HUES48 (cell line): ENCODE measurements at regions not wholly inside any gene's neighbourhood (a gene's known extent, or its start where the extent isn't known, plus 50 kb on each side); places are given as distances from the start of the nearest gene placed in this dataset.
A peak's percentile ranks its signal among the peaks of the same experiment; 100 is the strongest.

Experiments used
- H3K27ac ChIP-seq: one replicate; pipeline ENCODE4 v1.7.0; 2013; ENCODE audit warnings: low read depth, low read length, inconsistent platforms
- H3K27me3 ChIP-seq: 2 replicates; pipeline ENCODE4 v1.6.1; 2013; ENCODE audit warnings: mild to moderate bottlenecking, low read length; ENCODE audit not compliant: control insufficient read depth, insufficient read depth
- H3K36me3 ChIP-seq: 2 replicates; pipeline ENCODE4 v1.6.1; 2013; ENCODE audit warnings: low read length; ENCODE audit not compliant: control insufficient read depth, insufficient read depth
- H3K4me1 ChIP-seq: 2 replicates; pipeline ENCODE4 v1.6.1; 2013; ENCODE audit warnings: mild to moderate bottlenecking, low read length; ENCODE audit not compliant: control insufficient read depth, insufficient read depth
- H3K4me3 ChIP-seq: 2 replicates; pipeline ENCODE4 v1.5.1; 2013; ENCODE audit warnings: mild to moderate bottlenecking, low read depth, low read length
- H3K9ac ChIP-seq: 2 replicates; pipeline ENCODE4 v1.6.1; 2013; ENCODE audit warnings: mild to moderate bottlenecking, low read depth, low read length, moderate library complexity
- H3K9me3 ChIP-seq: 2 replicates; pipeline ENCODE4 v1.6.1; 2013; ENCODE audit warnings: low read length; ENCODE audit not compliant: control insufficient read depth, insufficient read depth

GRCh38 chr20:22515264-22515663 lies 69.1 kb downstream of the FOXA2 start:
- no peaks in the 10 kb centered on the region for H3K4me1 ChIP-seq

GRCh38 chr20:22513574-22513973 lies 70.8 kb downstream of the FOXA2 start:
- H3K9ac ChIP-seq, result no peak overlapping the region
- H3K27me3 ChIP-seq, result peaks cover 4% of the 10 kb centered on the region; the same call in 1 of the 2 replicates
- no peaks in the 10 kb centered on the region for H3K4me1 ChIP-seq
- H3K9me3 ChIP-seq, result no peaks in the 10 kb centered on the region
- H3K27ac ChIP-seq, result no peak overlapping the region
- no peaks in the 10 kb centered on the region for H3K36me3 ChIP-seq
- H3K4me3 ChIP-seq, result no peak overlapping the region

More at GRCh38 chr20:22515264-22515663, 69.1 kb downstream of the FOXA2 start:
- Histone ChIP-seq H3K9ac (no peak overlapping the region), H3K36me3 (no peaks in the 10 kb centered on the region), H3K27me3 (peaks cover 8% of the 10 kb centered on the region), H3K4me3 (no peak overlapping the region), H3K27ac (no peak overlapping the region), H3K9me3 (no peaks in the 10 kb centered on the region)

GRCh38 chr20:22512911-22513489 lies 71.4 kb downstream of the FOXA2 start:
- peak overlapping the region; percentile 8 for H3K27ac ChIP-seq
- no peaks in the 10 kb centered on the region for H3K36me3 ChIP-seq
- H3K4me1 ChIP-seq, result no peaks in the 10 kb centered on the region
- no peak overlapping the region for H3K9ac ChIP-seq
- H3K4me3 ChIP-seq, result no peak overlapping the region
- peaks cover 4% of the 10 kb centered on the region; the same call in 1 of the 2 replicates for H3K27me3 ChIP-seq
- H3K9me3 ChIP-seq, result no peaks in the 10 kb centered on the region

GRCh38 chr20:22511943-22512910 lies 72.1 kb downstream of the FOXA2 start:
- Histone ChIP-seq H3K4me1 (no peaks in the 10 kb centered on the region), H3K4me3 (no peak overlapping the region), H3K36me3 (no peaks in the 10 kb centered on the region), H3K9me3 (no peaks in the 10 kb centered on the region), H3K9ac (no peak overlapping the region), H3K27me3 (peaks cover 4% of the 10 kb centered on the region; the same call in 1 of the 2 replicates), H3K27ac (peak overlapping the region; percentile 82)

- H3K4me3 ChIP-seq, result no peak overlapping the region
- H3K27ac ChIP-seq, result no peak overlapping the region
- no peaks in the 10 kb centered on the region for H3K9me3 ChIP-seq
- no peaks in the 10 kb centered on the region for H3K36me3 ChIP-seq
- no peak overlapping the region for H3K9ac ChIP-seq
- H3K4me1 ChIP-seq, result no peaks in the 10 kb centered on the region
- peaks cover 4% of the 10 kb centered on the region; the same call in 1 of the 2 replicates for H3K27me3 ChIP-seq
Observed at GRCh38 chr20:22509843-22510147, 74.6 kb downstream of the FOXA2 start.

- no peaks in the 10 kb centered on the region for H3K9me3 ChIP-seq
- no peak overlapping the region for H3K4me3 ChIP-seq
- H3K27ac ChIP-seq, result no peak overlapping the region
- H3K9ac ChIP-seq, result no peak overlapping the region
- no peaks in the 10 kb centered on the region for H3K36me3 ChIP-seq
- no peaks in the 10 kb centered on the region for H3K4me1 ChIP-seq
- H3K27me3 ChIP-seq, result peaks cover 4% of the 10 kb centered on the region; the same call in 1 of the 2 replicates
Observed at GRCh38 chr20:22509090-22509842, 75.1 kb downstream of the FOXA2 start.

- H3K27ac ChIP-seq, result no peak overlapping the region
- no peak overlapping the region for H3K9ac ChIP-seq
- no peaks in the 10 kb centered on the region for H3K36me3 ChIP-seq
- H3K4me1 ChIP-seq, result no peaks in the 10 kb centered on the region
- H3K27me3 ChIP-seq, result peaks cover under 1% of the 10 kb centered on the region; the same call in 1 of the 2 replicates
- H3K4me3 ChIP-seq, result no peak overlapping the region
- no peaks in the 10 kb centered on the region for H3K9me3 ChIP-seq
Observed at GRCh38 chr20:22508426-22508825, 75.9 kb downstream of the FOXA2 start.

- H3K27ac ChIP-seq, result no peak overlapping the region
- H3K9ac ChIP-seq, result no peak overlapping the region
- no peaks in the 10 kb centered on the region for H3K9me3 ChIP-seq
- no peak overlapping the region for H3K4me3 ChIP-seq
- H3K36me3 ChIP-seq, result no peaks in the 10 kb centered on the region
- no peaks in the 10 kb centered on the region; the same call in 1 of the 2 replicates for H3K27me3 ChIP-seq
- no peaks in the 10 kb centered on the region for H3K4me1 ChIP-seq
Observed at GRCh38 chr20:22507240-22507961, 77.0 kb downstream of the FOXA2 start.

- no peaks in the 10 kb centered on the region for H3K4me1 ChIP-seq
- no peak overlapping the region for H3K4me3 ChIP-seq
- H3K9me3 ChIP-seq, result no peaks in the 10 kb centered on the region
- no peaks in the 10 kb centered on the region for H3K36me3 ChIP-seq
- no peak overlapping the region for H3K27ac ChIP-seq
- no peaks in the 10 kb centered on the region; the same call in 1 of the 2 replicates for H3K27me3 ChIP-seq
- H3K9ac ChIP-seq, result no peak overlapping the region
Observed at GRCh38 chr20:22506827-22507226, 77.5 kb downstream of the FOXA2 start.

- Histone ChIP-seq H3K9ac (no peak overlapping the region), H3K27me3 (no peaks in the 10 kb centered on the region), H3K27ac (no peak overlapping the region), H3K9me3 (no peaks in the 10 kb centered on the region), H3K4me1 (no peaks in the 10 kb centered on the region), H3K4me3 (no peak overlapping the region), H3K36me3 (no peaks in the 10 kb centered on the region)
Observed at GRCh38 chr20:22504829-22505377, 79.5 kb downstream of the FOXA2 start.
